H1 (cell line): ENCODE measurements at regions not wholly inside any gene's neighbourhood (a gene's known extent, or its start where the extent isn't known, plus 50 kb on each side); places are given as distances from the start of the nearest gene placed in this dataset.

Experiments
- CTCF ChIA-PET: fragments of 300-600 bp; sonication (Branson Sonifier 250); formaldehyde crosslinking; loops from one replicate; lab custom pipeline; 2021; ENCODE audit not compliant: partially characterized antibody; lab: Charles Lee
- POLR2A ChIA-PET: fragments of 300-600 bp; sonication (Branson Sonifier 250); formaldehyde crosslinking; loops from one replicate; lab custom pipeline; 2021; ENCODE audit warnings: inconsistent platforms; ENCODE audit not compliant: partially characterized antibody; lab: Charles Lee
- DNase-seq, 2 experiments: peaks; one replicate each; pipeline versions ENCODE4 v3.0.0 to v3.0.0-alpha.2; 2010 to 2022; ENCODE audit warnings: low spot score in 2 of 2, low read depth in 1 of 2, mixed read lengths in 1 of 2
- FAIRE-seq: peaks from 2 replicates; lab custom pipeline; 2011; peaks lifted over from hg19 to GRCh38; lab: Jason Lieb, UNC
- H2AFZ ChIP-seq: 2 replicates; pipeline ENCODE4 v1.8.1; 2012; ENCODE audit warnings: low read length, inconsistent platforms
- H2AK5ac ChIP-seq: 2 replicates; pipeline ENCODE4 v1.6.1; 2013; ENCODE audit warnings: low read depth, low read length
- H2BK120ac ChIP-seq: replicated peaks from 2 replicates; pipeline ENCODE3; 2013; ENCODE audit warnings: low read depth, low read length, inconsistent platforms
- H2BK12ac ChIP-seq: 2 replicates; pipeline ENCODE4 v1.6.1; 2013; ENCODE audit warnings: low read depth, low read length
- H2BK15ac ChIP-seq: 2 replicates; pipeline ENCODE4 v1.6.1; 2013; ENCODE audit warnings: low read length
- H2BK20ac ChIP-seq: 2 replicates; pipeline ENCODE4 v1.6.1; 2013; ENCODE audit warnings: low read length
- H2BK5ac ChIP-seq: 2 replicates; pipeline ENCODE4 v1.6.1; 2013; ENCODE audit warnings: low read depth, low read length
- H3K14ac ChIP-seq: 2 replicates; pipeline ENCODE4 v1.6.1; 2013; ENCODE audit warnings: inconsistent platforms; ENCODE audit not compliant: insufficient read length
- H3K18ac ChIP-seq: 2 replicates; pipeline ENCODE4 v1.6.1; 2013; ENCODE audit warnings: low read length; ENCODE audit errors: extremely low read depth
- H3K23ac ChIP-seq: 2 replicates; pipeline ENCODE4 v1.6.1; 2013; ENCODE audit warnings: inconsistent platforms; ENCODE audit not compliant: insufficient read length
- H3K23me2 ChIP-seq: 2 replicates; pipeline ENCODE4 v1.6.1; 2013; ENCODE audit warnings: low read depth, low read length
- H3K27ac ChIP-seq: 2 replicates; pipeline ENCODE4 v1.6.1; 2011; ENCODE audit warnings: low read depth, low read length, inconsistent platforms
- H3K27me3 ChIP-seq, 4 experiments: replicated peaks in 1 of 4; 1 replicate in 1 of 4; 2 replicates in 3 of 4; pipeline versions ENCODE4 v1.6.1 to v1.8.1; 2011 to 2013; ENCODE audit warnings: low read length in 3 of 4, mild to moderate bottlenecking in 3 of 4, inconsistent platforms in 2 of 4, mixed read lengths in 2 of 4, moderate library complexity in 1 of 4; ENCODE audit not compliant: control insufficient read depth in 3 of 4, insufficient read depth in 3 of 4; ENCODE audit errors: extremely low read depth in 1 of 4
- H3K36me3 ChIP-seq, 4 experiments: 2 replicates each; pipeline versions ENCODE4 v1.6.1 to v1.8.1; 2011 to 2013; ENCODE audit warnings: mild to moderate bottlenecking in 4 of 4, low read length in 3 of 4, moderate library complexity in 2 of 4, control low read depth in 1 of 4, inconsistent platforms in 1 of 4; ENCODE audit not compliant: insufficient read depth in 4 of 4, control insufficient read depth in 2 of 4
- H3K4ac ChIP-seq: replicated peaks from 2 replicates; pipeline ENCODE3; 2013; ENCODE audit warnings: low read length, low read depth, mixed read lengths, inconsistent platforms; ENCODE audit not compliant: insufficient read length
- H3K4me1 ChIP-seq, 4 experiments: replicated peaks in 1 of 4; 1 replicate in 1 of 4; 2 replicates in 3 of 4; pipeline versions ENCODE4 v1.6.1 to v1.8.1; 2011 to 2013; ENCODE audit warnings: low read length in 3 of 4, inconsistent platforms in 2 of 4, mixed read lengths in 1 of 4; ENCODE audit not compliant: insufficient read depth in 4 of 4, control insufficient read depth in 3 of 4
- H3K4me2 ChIP-seq, 2 experiments: 2 replicates each; pipeline versions ENCODE4 v1.6.1 to v1.8.1; 2011 to 2013; ENCODE audit warnings: low read depth in 2 of 2, low read length in 2 of 2, control low read depth in 1 of 2, inconsistent platforms in 1 of 2, mild to moderate bottlenecking in 1 of 2; ENCODE audit not compliant: insufficient read depth in 1 of 2
- H3K4me3 ChIP-seq, 4 experiments: fragments of 200-600, 300-600 bp in 1 of 4; sonication (generic), shearing (Covaris generic), sonication (Bioruptor Twin) in 1 of 4; 2 replicates each; pipeline versions ENCODE4 v1.5.1 to v1.8.1; 2011 to 2016; ENCODE audit warnings: low read length in 4 of 4, low read depth in 3 of 4, control low read depth in 2 of 4, inconsistent platforms in 2 of 4, mild to moderate bottlenecking in 2 of 4, mixed read lengths in 1 of 4, moderate library complexity in 1 of 4; ENCODE audit not compliant: insufficient read depth in 2 of 4; ENCODE audit errors: extremely low read depth in 1 of 4
- H3K56ac ChIP-seq: replicated peaks from 2 replicates; pipeline ENCODE3; 2013; ENCODE audit warnings: low read depth, mild to moderate bottlenecking, mixed read lengths, low read length, inconsistent platforms; ENCODE audit not compliant: insufficient read length
- H3K79me1 ChIP-seq: 2 replicates; pipeline ENCODE4 v1.6.1; 2013; ENCODE audit warnings: low read depth, low read length, control low read depth
- H3K79me2 ChIP-seq, 2 experiments: 2 replicates each; pipeline versions ENCODE4 v1.6.1 to v1.8.1; 2012 to 2013; ENCODE audit warnings: low read length in 2 of 2, mild to moderate bottlenecking in 2 of 2, inconsistent platforms in 1 of 2; ENCODE audit not compliant: insufficient read depth in 2 of 2, control insufficient read depth in 1 of 2
- H3K9ac ChIP-seq, 4 experiments: replicated peaks in 1 of 4; 1 replicate in 1 of 4; 2 replicates in 3 of 4; pipeline versions ENCODE4 v1.6.1 to v1.8.1; 2011 to 2013; ENCODE audit warnings: low read depth in 3 of 4, low read length in 3 of 4, control low read depth in 2 of 4, mild to moderate bottlenecking in 2 of 4, moderate library complexity in 2 of 4, inconsistent platforms in 1 of 4; ENCODE audit errors: extremely low read depth in 1 of 4
- H3K9me3 ChIP-seq, 2 experiments: 2 replicates each; pipeline versions ENCODE4 v1.6.1 to v1.8.1; 2012 to 2013; ENCODE audit warnings: mild to moderate bottlenecking in 2 of 2, moderate library complexity in 2 of 2, control low read depth in 1 of 2, inconsistent platforms in 1 of 2, low read depth in 1 of 2, low read length in 1 of 2, mixed read lengths in 1 of 2; ENCODE audit not compliant: insufficient read depth in 2 of 2
- H4K20me1 ChIP-seq, 2 experiments: replicated peaks in 1 of 2; 2 replicates each; pipeline versions ENCODE3 to v1.8.1; 2011 to 2013; ENCODE audit warnings: inconsistent platforms in 2 of 2, low read length in 2 of 2, mild to moderate bottlenecking in 1 of 2; ENCODE audit not compliant: insufficient read depth in 2 of 2, control insufficient read depth in 1 of 2
- H4K5ac ChIP-seq: 2 replicates; pipeline ENCODE4 v1.6.1; 2013; ENCODE audit warnings: low read length, low read depth, mixed read lengths, inconsistent platforms; ENCODE audit not compliant: insufficient read length
- H4K8ac ChIP-seq: 2 replicates; pipeline ENCODE4 v1.8.0; 2013; ENCODE audit warnings: mild to moderate bottlenecking, moderate library complexity, low read length, inconsistent platforms; ENCODE audit not compliant: insufficient read depth; ENCODE audit errors: extremely low read depth
- H4K91ac ChIP-seq: replicated peaks from 2 replicates; pipeline ENCODE3; 2013; ENCODE audit warnings: low read length, mixed read lengths, inconsistent platforms; ENCODE audit not compliant: insufficient read length
- SRF ChIP-seq: IDR thresholded peaks from 2 replicates; pipeline ENCODE4 v1.6.1; 2011; ENCODE audit warnings: mild to moderate bottlenecking, low read depth, low read length, moderate library complexity
- YY1 ChIP-seq: IDR thresholded peaks from 2 replicates; pipeline ENCODE4 v1.6.1; 2011; ENCODE audit warnings: low read depth, mild to moderate bottlenecking, low read length
- WGBS, 2 experiments: shearing (Covaris generic) in 1 of 2; methylation state at CpG; one replicate each; pipeline versions ENCODE4 v1.1.6 to v1.1.7; 2013 to 2015; ENCODE audit warnings: low lambda C conversion rate in 2 of 2, mixed read lengths in 2 of 2, inconsistent platforms in 1 of 2, low coverage in 1 of 2, missing lambda C conversion rate in 1 of 2; ENCODE audit not compliant: insufficient replicate concordance in 2 of 2, insufficient coverage in 1 of 2, insufficient read length in 1 of 2; ENCODE audit errors: extremely low coverage in 1 of 2, missing lambda C conversion rate in 1 of 2; 5-methylcytosine and 5-hydroxymethylcytosine counted together

DNA sequence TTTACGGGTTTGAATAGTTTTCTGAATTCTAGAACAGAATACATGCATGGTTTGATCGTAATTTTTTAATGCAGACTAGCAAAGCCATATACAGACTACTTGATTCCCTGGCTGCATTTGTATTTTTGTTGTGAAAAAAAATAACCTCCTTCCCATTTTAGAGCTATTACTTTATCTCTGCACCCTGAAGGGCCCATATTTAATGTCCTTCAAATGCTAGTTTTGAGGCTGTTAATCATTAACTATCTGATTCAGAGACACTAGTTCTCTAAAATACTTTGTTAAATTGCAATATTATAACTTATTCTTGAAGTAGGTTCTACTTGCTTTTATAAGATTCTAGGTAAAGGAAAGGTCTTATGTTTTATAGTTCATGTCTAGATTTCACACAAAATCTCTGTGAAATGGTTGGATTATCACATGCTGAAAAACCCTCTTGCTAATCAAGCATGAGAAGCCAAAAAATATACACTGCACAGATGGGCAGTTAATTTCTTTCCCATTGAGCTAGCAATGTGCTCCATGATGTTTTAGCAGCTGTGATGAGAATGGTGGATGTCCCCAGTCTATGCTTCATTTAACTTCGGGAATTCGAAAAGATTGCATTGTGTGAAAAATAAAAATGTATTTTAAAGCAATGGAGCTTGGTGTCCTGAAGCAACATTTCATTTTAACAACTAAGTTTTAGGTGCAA, 634.0 kb upstream of the BCHE start:
- Histone ChIP-seq H3K36me3 (no peaks in the 10 kb centered on the region), H4K91ac (no peak overlapping the region), H4K8ac (no peak overlapping the region), H3K4ac (no peak overlapping the region), H2AFZ (no peak overlapping the region), H3K27me3 (no peaks in the 10 kb centered on the region), H3K4me2 (no peak overlapping the region), H3K27ac (no peak overlapping the region), H2BK12ac (no peak overlapping the region), H2BK15ac (no peak overlapping the region), H3K79me2 (no peaks in the 10 kb centered on the region), H3K56ac (no peak overlapping the region), H2AK5ac (no peak overlapping the region), H3K4me1 (no peaks in the 10 kb centered on the region), H2BK120ac (no peak overlapping the region), H3K4me3 (no peak overlapping the region), H3K23me2 (no peaks in the 10 kb centered on the region), H2BK5ac (no peak overlapping the region), H4K5ac (no peak overlapping the region), H3K23ac (no peak overlapping the region), H3K9me3 (no peaks in the 10 kb centered on the region), H2BK20ac (no peak overlapping the region), H3K14ac (no peak overlapping the region), H3K18ac (no peak overlapping the region), H3K79me1 (no peaks in the 10 kb centered on the region), H3K9ac (no peak overlapping the region), H4K20me1 (no peaks in the 10 kb centered on the region)
- DNase-seq (no peak), FAIRE-seq (no peak)
- WGBS, 2 experiments: 91% methylated on average over 4 of the region's 4 CpGs; no CpG with 5 or more reads in 1 of the 2 experiments
- no peak for TF ChIP-seq YY1
- TF ChIP-seq SRF: no peak
- CTCF ChIA-PET: interaction anchor here (0.5 to 1.0 kb wide), 3 partner anchors 56 to 559 kb away, joined by 3 read pairs; no protein-coding TSS in a partner anchor
- POLR2A ChIA-PET: no interaction called here
